ENCODE measurements at regions not wholly inside any gene's neighbourhood (a gene's known extent, or its start where the extent isn't known, plus 50 kb on each side); places are given as distances from the start of the nearest gene placed in this dataset.

DNA sequence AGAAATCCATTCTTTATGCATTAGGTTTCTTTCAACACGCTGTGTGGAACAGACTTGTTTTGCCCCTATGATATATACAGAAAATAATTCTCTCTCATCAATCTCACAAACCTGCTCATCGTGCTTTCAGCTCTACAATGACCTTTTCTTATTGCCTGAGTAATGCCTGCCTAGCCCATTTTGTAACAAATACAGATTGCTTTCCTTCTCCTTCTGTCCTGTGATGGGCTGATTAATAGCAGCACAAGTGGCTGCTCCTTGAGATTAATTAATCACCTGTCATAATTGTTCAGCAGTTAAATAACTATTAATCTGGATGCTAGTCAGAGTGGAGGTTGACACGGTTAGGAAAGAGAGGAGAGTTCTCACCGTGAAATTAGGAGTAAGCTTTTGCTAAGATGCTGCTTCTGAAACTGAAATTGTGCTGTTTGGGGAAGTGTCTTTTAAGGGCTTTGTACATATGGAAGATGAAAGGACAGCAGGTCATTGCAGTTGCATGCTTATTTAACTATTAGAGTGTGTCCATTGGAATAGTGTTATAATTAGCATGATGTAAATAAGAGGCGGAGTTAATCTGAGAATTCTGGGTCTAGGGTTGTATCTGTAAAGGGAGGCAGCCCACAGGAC, 1430.5 kb downstream of the FAM181B start:
- TF ChIP-seq, protein P1, sequence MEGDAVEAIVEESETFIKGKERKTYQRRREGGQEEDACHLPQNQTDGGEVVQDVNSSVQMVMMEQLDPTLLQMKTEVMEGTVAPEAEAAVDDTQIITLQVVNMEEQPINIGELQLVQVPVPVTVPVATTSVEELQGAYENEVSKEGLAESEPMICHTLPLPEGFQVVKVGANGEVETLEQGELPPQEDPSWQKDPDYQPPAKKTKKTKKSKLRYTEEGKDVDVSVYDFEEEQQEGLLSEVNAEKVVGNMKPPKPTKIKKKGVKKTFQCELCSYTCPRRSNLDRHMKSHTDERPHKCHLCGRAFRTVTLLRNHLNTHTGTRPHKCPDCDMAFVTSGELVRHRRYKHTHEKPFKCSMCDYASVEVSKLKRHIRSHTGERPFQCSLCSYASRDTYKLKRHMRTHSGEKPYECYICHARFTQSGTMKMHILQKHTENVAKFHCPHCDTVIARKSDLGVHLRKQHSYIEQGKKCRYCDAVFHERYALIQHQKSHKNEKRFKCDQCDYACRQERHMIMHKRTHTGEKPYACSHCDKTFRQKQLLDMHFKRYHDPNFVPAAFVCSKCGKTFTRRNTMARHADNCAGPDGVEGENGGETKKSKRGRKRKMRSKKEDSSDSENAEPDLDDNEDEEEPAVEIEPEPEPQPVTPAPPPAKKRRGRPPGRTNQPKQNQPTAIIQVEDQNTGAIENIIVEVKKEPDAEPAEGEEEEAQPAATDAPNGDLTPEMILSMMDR (IDR thresholded peaks at IDR 0.05): no peak
- TF ChIP-seq POLR2A (IDR thresholded peaks at IDR 0.05): no peak

Measured in adrenal gland (tissue), 5 donors.